Hindlimb muscle (tissue), 1 donor: ENCODE measurements at regions not wholly inside any gene's neighbourhood (a gene's known extent, or its start where the extent isn't known, plus 50 kb on each side); places are given as distances from the start of the nearest gene placed in this dataset.
"Not testable (repeated sequence)": the region's sequence is repeated elsewhere in the genome, so short reads cannot be mapped to it uniquely, and the experiment has no call there.

Source experiments
- DNase-seq: peaks from one replicate; pipeline ENCODE4 v3.0.0-alpha.2; 2013

DNA sequence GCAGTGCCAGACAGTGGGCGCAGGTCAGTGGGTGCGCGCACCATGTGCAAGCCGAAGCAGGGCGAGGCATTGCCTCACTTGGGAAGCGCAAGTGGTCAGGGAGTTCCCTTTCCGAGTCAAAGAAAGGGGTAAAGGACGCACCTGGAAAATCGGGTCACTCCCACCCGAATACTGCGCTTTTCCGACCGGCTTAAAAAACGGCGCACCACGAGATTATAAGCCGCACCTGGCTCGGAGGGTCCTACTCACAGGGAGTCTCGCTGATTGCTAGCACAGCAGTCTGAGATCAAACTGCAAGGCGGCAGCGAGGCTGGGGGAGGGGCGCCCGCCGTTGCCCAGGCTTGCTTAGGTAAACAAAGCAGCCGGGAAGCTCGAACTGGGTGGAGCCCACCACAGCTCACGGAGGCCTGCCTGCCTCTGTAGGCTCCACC lies 77.9 kb downstream of the NR4A2 start:
- not testable (repeated sequence) for DNase-seq

GRCh38 chr2:156253765-156254164 lies 78.8 kb downstream of the NR4A2 start:
- DNase-seq: no peak

DNA sequence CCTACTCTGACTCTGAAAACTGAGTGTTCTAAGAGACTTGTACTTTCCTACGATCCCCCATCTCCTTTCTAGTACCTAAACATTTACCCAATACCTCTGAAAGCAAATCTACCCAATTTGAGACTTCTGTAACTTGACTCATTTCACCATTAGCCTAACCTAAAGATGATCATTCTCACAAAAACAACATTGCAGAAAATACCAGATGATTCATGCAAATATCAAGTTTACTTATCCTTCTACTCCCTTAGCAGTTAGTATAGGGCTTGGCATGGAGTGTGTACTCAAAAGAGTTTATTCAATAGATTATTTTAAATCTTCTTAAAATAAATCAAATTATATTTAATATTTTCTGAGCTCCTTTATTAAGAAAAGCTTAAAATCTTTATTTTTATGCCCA lies 89.6 kb downstream of the NR4A2 start:
- DNase-seq: no peak

GRCh38 chr2:156237558-156237957 lies 95.0 kb downstream of the NR4A2 start:
- no peak for DNase-seq

DNA sequence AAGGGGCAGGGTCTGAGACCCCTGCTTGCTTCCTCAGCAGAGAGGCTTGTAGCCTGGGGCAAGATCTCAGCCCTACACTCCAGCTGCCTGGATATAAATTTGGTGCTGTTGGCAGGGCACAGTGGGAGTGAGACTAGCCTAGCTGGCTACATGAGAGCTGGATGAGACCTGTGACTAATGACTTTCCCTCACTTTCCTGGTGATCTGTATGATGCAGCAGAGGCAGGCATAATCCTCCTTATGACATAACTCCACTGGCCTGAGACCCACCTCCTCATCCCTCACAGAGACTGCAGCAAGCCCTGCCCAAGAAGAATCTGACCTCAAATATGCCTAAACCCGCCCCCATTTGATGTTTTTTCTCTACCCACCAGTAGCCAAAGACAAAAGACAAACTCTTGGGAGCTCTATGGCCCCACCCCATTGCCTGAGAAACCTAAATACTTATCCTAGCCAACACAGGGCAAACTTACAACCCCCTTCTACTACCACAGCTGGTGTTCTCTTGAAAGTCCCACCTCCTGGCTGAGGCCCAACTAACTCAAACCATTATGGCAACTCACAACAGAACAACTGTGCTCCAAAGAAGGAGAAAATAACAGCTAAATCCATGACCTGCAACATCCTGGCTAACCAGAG lies 102.7 kb downstream of the NR4A2 start:
- DNase-seq: no peak

- not testable (repeated sequence) for DNase-seq
Observed at GRCh38 chr2:156223328-156223727, 109.2 kb downstream of the NR4A2 start.

DNA sequence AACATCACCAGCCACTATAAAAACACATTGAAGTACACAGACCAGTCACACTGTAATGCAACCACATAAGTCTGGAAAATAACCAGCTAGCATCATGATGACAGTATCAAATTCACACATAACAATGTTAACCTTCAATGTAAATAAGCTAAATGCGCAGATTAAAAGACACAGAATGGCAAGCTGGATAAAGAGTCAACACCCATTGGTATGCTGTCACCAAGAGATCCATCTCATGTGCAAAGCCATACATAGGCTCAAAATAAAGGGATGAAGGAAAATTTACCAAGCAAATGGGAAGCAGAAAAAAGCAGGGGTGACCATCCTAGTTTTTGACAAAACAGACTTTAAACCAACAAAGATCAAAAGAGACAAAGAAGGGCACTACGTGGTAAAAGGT lies 110.8 kb downstream of the NR4A2 start:
- no peak for DNase-seq

GRCh38 chr2:156219491-156220100 lies 112.9 kb downstream of the NR4A2 start:
- DNase-seq: no peak

DNA sequence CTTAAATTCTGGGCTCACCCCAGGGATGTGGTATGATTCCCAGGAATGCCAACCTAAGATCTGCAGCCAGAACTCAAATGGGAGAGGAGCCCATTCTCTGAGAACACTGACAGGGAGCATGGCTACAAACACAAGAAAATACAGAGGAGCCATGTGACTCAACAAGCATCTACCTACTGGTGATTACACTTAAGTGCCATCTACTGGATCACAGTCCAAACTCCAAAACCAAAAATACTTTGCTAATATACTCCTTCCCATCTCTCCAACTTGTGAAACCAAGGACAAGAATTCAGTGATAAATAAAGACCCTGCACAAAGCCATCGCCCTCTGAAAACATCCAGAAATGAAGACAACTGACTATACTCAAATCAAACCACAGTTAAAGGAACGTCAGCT lies 116.9 kb downstream of the NR4A2 start:
- no peak for DNase-seq

DNA sequence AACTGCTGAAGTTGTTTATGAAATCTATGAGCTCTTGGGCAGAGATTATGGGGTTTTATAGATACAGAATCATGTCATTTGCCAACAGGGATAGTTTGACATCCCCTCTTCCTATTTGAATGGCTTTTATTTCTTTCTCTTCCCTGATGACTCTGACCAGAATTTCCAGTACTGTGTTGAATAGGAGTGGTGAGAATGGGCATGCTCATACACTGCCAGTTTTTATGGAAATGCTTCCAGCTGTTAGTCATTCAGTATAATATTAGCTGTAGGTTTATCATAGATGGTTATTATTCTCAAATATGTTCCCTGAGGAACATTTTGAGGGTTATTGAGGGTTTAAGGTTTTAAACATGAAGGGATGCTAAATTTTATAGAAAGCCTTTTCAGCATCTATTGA lies 121.2 kb downstream of the NR4A2 start:
- no peak for DNase-seq

- no peak for DNase-seq
Observed at GRCh38 chr2:156206355-156206754, 126.2 kb downstream of the NR4A2 start.

DNA sequence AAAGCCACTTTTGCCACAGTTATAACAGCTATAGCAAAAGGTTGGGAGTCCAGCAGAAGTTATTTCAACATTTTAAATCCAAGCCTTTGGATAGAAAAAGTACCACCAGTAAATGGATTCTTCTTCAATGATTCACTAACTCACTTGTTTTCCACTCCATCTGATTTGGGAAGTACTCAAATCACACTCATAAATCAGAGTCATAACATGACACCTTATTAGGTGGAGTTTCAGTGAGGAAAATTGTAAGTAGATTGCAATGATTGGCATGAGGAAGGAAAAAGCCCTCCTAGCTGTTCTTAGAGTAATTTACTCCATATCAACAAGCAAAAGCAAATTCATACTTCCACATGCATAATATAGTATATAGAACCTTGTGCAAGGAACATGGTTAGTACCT lies 132.9 kb downstream of the NR4A2 start:
- DNase-seq: no peak

GRCh38 chr2:156196031-156196430 lies 136.5 kb downstream of the NR4A2 start:
- no peak for DNase-seq

- no peak for DNase-seq
Observed at GRCh38 chr2:156192468-156192867, 140.1 kb downstream of the NR4A2 start.

DNA sequence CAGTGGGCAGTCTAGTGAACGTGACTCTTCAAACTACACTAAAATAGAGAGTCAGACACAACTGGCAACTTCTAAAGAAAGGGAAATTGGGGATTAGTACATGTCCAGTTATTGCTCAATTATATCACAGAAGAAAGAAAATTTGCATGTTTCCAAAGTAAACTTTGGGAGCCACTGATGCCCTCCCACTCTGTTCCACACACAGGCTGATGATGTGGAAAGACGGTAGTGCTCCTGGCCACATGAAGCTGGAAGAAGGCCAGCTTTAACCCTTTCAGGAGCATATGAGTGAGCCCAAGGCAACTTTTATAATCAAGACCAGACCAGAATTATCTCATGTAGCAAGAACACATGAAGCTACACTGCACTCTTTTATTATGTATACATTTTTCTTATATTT lies 141.0 kb downstream of the NR4A2 start:
- no peak for DNase-seq

DNA sequence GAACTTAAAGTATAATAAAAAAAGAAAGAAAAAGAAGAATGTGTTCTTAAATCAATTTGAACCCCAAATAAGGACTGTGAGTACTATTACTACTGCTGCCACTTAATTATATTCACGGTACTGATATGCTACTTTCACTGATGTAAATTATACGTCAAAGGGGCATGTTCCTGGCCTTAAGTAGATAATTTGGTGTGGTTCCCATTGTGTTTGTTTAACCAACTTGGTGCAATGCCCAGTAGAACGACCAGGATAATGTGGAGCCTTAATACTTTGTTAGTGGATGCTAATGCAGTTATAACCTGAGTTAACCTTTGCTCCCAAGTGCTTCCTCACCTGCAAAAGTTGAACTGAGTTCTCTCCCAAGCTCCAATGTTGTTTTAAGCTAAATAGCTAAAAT lies 142.0 kb downstream of the NR4A2 start:
- DNase-seq: no peak

DNA sequence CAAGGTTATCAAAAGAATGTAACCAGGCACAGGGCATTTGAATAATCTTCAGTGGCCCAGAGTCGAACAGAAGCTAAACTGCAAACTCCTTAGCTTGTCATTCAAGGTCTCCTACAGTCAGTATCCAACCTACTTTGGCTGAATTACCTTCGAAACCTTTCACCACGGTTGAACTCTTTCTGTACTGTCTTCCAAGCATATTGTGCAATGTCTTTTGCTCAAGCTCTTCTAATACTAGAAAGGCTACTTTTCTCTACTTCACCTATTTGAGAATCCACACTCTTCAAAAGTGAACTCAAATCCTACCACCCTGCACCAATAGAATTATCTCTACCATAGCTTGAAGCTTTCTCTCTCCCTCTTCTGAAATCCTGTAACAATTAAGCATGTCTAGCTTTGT lies 142.9 kb downstream of the NR4A2 start:
- no peak for DNase-seq

GRCh38 chr2:156189143-156189542 lies 143.4 kb downstream of the NR4A2 start:
- no peak for DNase-seq

GRCh38 chr2:156182132-156182531 lies 150.4 kb downstream of the NR4A2 start:
- DNase-seq: no peak

DNA sequence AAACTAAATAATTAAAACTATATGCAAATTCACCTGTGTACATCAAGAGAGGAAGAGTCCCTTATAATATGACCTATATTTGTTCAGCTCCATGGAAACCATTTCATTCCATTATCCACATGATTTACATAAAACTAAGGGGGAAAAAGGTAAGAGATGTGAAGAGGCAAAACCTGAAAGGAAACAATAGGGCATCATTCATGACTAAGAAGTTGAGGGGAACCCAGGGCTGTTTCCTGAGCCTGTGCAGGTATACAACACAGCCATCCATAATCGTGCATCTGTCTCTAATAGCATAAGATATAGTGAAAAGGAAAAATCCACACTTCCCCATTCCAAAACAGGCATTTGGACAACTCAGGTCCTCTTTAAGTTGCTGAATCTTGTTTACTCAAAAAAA lies 151.3 kb downstream of the NR4A2 start:
- no peak for DNase-seq

GRCh38 chr2:156177654-156178053 lies 154.9 kb downstream of the NR4A2 start:
- DNase-seq: no peak

DNA sequence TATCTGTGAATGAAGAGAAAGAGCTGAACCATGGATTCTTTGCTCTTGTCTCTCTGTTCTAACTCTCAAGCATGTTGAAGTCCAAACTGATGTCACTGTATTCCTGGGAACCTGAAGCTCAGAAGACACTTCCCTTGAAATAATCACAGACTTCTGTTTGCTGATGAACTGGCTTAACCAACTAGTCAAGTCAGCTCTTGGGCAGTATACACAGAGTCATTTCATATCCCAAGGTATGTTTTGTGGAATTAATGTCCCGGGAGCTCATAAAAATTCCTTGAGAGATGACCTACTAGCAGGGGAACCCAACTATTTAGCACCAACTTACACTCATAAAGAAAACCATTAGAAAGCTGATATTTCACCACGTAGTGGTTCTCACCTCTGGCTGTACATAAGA lies 156.6 kb downstream of the NR4A2 start:
- no peak for DNase-seq

- DNase-seq: no peak
Observed at GRCh38 chr2:156170929-156171328, 161.6 kb downstream of the NR4A2 start.

- no peak for DNase-seq
Observed at GRCh38 chr2:156165742-156166141, 166.8 kb downstream of the NR4A2 start.
